Limb (tissue), 2 donors: ENCODE measurements at regions not wholly inside any gene's neighbourhood (a gene's known extent, or its start where the extent isn't known, plus 50 kb on each side); places are given as distances from the start of the nearest gene placed in this dataset.
A peak's percentile ranks its signal among the peaks of the same experiment; 100 is the strongest.

Experiments used
- DNase-seq, 2 donors: peaks; one replicate each; pipeline ENCODE4 v3.0.0-alpha.2; 2016; ENCODE audit errors: extremely low spot score in 2 of 2

DNA sequence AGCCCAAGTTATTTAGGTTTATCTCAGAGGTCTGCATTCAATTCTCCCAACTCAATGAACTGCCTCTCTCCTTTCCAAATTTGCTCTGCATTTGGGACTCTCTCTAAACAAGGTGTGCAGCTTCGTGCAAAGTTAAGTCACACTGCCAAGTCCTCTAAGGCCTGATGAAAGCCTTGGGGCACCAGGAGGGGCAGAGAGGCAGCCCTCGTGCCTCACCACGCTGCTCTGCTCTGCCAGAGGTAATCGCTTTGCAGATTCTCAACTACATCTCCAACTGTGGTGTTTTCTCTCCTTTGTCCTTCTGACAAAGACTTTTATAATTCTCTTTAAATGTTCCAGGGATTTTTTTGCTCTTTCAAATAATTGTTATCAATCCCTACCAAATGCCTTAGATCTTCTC is 283.0 kb downstream of the MEIS1 start:
- no peak for DNase-seq

DNA sequence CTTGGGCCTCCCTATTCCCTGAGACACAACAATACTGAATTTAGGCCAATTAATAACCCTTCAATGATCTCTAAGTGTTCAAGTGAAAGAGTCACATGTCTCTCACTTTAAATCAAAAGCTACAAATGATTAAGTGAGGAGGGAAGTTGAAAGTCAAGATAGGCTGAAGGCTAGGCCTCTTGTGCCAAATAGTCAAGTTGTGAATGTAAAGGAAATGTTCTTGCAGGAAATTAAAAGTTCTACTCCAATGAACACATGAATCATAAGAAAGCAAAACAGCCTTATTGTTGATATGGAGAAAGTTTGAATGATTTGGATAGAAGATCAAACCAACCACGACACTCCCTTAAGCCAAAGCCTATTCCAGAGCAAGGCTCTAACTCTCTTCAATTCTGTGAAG is 286.9 kb downstream of the MEIS1 start:
- no peak for DNase-seq

DNA sequence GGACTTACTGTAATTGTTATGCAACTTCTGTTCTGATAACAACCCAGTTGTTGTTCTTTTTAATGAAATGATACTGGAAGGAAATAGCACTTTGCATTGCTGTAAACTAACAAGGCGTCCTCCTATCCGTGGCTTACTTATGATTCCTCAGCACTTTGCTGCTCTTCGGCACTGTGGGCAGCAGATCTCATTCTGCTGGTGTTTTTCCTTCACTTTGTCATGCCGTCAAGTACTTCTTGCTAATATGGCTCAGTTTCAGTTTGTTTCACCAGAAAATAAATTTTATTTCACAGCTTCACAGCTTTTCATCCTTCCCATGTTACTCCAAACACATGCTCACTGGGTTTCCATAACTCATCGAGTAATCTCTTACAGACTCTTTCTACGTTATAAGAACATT is 289.3 kb downstream of the MEIS1 start:
- no peak for DNase-seq

DNA sequence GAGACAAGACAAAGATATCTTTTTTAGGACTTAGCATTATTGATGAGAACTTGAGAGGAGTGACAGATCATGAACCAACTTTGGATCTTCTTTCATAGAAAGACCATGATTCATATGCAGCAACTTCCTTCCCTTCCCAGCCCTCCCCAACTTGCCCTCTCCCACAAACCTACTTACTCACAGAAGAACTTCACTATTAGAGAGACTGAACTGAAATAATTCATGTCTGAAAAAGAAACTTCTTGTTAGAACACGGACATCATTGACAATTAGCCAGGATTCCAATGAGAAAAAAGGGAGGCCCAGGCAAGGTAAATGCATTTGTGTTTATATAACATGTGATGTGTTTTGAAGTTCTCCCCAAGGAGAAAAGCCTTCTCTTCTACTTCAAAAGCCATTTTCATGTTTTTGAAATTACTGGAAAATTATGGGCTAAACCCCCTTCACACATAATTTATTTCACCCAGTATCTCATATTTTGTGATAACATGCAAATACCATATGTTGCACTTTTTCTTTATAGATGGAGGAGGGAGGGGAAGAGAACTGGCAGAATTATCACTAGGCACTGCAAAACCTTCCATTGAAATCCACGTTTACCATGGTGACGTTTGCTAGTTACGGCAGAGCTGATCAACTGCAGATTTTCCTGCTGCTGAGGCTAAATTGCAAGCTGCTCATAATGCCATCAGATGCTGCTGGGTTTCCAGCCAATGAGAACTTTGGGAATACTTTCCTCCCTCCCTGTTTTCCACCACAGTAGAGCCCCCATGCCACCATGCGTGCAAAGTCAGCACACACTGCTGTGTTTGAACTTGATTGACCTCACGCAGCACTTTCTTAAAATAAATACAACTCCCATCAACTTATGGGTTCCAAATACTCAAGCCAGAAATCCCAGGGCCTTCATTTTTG is 294.7 kb downstream of the MEIS1 start:
- DNase-seq = peak in 1 of 2 donors; percentile 10

DNA sequence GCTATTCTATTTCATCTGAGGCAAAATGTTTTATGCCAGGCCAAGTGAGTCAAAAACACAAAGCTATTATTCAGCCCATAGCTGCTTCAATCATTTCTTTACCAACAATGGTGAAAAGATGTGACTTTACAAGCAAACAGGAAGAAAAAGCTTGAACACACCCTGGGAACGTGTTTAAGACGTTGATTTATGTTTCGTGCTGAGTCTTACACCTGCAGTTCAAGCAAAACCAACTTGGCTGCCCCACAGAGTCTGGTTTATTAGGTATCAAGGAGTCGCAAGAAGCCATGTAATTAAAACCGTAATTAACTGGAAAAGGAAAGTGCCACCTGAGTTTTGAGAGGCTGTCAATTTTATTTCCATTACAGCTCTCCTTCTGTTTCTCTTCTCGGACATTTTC is 295.5 kb downstream of the MEIS1 start:
- no peak for DNase-seq

DNA sequence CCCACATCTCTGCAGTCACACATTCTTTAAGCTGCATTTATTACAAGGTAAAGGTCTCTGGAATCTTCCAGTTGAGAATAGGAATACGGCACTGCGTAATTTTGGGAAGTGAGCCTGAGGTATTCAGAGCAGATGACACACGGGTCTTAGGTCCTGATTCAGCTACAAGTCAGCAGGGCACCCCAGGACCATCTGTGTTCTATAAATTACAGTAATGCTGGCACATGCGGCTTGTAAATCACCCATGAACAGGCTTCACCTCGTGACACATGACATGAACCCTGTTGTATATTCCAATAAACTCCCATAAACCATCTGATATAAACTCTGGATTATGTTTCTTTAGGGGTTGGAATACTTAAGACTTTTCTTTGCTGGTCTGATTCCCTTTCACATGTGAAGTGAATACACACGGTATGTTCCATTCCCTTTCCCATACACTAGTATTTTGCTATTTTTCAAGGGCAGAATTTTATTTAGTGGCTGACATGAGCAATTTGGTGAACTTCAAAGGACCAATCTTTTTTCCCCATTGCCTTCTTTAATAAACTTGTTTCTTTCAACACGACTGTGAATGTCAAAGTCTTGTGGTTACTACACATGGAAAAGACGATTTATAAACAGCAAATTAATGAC is 298.6 kb downstream of the MEIS1 start:
- no peak for DNase-seq

DNA sequence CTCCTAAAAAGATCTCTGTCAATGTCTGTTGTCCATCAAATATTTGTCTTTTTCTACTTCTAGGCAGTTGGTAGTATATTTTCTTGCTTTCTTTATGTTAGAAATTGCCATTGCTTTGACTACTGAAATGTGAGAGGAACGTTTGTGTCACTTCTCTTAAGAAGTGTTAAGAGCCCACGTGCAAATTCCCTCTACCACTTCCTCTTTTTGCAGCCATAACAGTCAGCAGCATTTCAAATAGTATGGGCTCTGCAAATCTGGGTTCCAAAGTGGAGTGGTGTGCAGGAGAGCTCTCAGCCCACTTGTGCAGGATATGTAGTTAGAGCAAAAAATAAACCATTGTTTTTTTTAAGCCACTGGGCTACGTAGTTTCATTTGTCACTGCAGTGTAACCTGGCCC is 314.0 kb downstream of the MEIS1 start:
- no peak for DNase-seq

DNA sequence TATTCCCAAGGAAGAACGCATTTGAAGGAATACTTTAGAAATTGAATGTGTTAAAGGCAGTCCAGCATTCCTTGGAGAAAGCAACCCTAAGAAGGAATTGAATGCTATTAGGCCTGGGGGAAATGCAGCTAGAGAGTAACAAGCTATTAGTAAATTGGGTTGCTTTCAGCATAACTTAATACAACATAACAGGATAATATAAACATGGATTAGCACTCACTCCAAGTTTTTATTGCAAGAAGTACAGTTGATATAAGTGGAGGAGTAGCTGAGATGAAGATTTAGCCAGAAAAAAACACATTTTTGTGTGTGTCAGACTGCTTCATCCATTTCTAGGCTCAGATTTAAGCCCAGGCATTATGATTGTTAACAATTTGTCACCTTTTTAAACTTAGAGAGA is 314.6 kb downstream of the MEIS1 start:
- no peak for DNase-seq

DNA sequence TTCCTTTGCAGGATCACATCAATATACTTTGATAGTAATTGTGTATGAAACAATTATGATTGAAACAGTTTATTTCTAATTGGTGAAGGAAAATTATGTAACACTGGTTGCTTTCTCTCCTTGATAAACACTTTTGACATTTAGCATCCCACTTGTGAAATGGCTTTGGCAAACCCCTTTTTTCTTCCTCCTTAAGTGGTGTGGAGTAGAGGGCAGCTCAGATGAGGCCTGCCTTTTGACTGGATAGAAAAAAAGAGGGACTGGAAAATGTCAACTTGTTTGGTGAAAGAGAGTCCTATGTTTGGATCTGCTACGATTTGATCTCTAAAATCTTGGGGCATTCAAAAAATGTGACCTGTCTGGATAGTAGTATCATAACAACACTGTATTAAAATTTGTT is 318.3 kb downstream of the MEIS1 start:
- DNase-seq = no peak

DNA sequence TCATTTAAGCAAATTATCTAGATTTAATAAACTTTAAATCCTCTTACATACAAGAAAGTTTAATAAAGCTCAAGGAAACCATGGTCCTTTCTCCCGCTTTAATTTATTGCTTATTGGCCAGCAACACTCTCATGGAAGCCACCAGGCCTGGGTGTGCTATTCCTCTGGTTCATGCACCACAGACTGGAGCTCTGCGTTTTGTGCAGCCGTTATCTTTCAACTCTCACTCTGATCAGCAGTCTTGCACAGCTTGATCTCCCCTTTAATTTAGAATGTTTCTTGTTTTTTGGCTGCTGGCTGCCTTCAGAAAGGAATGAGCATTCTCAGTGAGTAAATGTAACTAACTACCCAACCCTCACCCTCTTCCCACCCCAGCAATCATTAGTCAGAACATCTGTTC is 318.7 kb downstream of the MEIS1 start:
- no peak for DNase-seq

DNA sequence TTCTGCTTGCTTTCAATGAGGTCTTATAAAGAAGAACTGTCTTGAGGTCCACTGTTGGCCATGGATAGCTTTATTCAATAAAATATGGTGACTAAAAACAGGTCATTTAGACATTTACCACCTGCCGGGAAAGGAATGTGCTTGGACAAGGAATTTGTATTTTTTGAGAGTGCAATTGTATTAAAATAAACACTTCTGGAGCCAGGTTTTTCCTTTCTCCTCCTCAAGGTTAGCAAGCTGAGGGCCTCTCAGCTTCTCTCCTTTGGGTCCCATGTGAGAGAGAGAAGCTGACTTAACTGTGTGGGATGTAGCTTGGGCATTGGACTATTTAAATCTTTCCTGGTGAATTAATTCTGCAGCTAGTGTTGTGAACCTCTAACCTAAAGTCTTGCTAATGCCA is 321.0 kb downstream of the MEIS1 start:
- DNase-seq = no peak

DNA sequence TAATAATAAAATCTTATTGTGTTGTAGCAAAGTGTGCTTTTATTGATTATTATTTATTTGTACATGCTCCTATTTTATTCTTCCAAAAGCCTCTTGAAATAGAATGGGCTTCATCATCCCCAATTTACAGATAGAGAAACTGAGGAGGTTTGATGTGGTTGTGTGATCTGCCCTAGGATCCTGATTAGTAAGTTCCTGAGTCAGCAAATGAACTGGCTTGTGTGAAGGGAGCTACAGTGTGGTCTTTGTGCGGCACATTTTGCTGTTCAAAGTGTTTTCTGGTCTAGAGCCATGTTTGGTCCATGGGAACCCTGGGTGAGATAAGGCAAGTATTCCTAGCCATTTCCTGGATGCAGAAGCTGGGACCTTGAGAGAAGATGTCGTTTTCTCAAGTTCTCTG is 326.9 kb downstream of the MEIS1 start:
- DNase-seq = no peak

DNA sequence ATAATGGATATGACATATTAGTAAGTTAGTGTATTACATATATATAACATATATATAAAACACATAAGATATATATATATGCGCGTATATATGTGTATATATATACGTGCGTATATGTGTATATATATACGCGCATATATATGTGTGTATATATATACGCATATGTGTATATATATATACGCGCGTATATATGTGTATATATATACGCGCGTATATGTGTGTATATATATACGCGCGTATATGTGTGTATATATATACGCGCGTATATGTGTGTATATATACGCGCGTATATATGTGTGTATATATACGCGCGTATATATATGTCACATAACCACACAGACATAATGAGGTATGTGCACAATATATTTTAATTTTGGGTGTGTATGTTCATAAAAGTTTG is 327.8 kb downstream of the MEIS1 start:
- DNase-seq = no peak

DNA sequence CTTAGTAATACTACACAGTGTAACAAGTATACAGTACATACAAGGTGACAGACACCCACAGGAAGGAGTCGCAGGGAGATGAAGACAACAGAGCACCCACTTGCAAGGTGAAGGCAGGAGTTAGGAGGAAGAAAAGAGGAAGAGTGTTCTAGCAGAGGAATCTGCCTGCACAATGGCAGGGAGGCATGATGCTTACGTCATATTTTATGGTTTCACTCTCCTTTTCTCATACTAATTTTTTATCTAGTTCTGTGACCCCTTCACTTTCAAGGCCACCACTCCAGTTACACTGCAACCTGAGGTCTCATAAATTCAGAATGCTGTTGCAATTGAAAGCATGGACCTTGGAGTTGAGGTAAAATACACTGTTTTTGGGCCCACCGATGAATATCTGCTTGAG is 331.7 kb downstream of the MEIS1 start:
- DNase-seq = no peak

DNA sequence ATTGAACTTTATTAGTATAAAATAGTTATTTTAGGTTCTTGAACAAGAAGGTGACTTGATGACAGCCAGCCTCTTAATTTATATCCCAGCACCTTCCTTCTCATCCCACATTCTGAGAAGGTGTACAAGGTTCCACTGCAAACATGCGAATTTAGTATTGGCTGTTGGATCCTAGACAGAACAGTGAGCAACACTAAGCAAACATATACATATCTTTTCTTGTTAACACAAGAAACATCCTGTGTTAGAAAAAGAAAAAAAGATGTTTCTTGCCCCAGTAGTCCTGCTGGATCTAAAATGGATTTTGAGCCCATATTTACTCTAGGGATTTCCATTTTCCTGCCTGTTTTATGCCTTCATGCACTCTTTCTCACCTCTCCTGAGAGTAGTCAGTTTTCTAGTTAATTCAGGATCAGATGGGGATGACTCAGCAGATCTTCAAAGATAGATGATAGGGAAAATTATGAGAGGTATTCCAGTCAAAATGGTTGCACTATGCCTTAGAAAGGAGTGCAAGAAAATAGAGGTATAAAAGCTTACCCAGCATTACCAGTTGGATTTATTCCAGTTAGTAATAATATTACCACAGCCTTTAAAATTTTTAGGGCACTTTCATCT is 336.5 kb downstream of the MEIS1 start:
- DNase-seq = no peak

DNA sequence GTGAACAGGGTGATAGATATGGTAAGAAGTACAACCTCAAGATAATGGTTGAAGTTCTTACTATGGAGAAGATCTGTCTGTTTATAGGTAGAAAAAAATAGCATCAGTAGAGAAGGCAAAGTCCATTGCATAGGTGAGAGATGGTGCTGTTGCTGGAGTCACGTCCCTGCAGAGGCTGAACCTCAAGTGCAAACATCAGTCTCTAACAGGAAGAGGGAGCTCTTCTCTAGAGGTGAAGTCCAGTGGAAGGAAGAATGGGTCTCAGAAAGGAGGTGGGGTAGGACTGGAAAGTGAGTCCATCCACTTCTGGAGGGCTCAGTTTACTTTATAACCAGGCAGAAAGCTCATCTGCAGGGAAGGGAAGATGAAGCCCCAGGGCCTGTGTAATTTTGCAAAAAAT is 337.7 kb downstream of the MEIS1 start:
- no peak for DNase-seq

DNA sequence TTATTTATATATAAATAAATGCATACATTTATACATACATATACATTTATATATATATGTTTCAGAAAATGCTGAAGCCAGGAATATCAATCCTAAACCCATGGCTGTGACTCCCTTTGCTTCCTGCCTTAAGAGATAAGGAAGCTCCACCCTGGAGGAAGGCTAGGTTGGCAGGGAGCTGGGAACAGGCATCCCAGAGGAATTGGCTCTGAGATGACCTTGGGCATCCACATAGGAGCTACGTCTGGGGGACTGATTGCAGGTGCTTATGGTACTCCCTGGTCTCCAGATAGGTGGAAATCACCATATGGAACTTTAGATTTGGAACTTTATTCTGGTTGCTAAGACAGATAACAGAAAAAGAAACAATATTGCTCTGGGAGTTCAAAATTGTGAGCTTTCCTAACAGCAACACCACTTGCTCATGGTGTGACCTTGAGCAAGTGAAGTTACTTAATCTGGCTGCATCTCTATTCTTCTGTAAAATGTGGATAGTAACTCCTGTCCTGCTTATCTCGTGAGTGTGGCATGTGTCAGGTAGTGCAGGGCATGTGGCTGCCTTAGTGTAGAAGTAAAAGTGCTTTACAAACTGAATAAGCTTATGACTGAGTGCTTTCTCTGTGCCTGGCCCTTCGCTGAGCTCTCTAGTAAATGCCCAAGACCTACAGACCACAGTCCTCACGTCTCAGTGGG is 341.0 kb downstream of the MEIS1 start:
- no peak for DNase-seq

DNA sequence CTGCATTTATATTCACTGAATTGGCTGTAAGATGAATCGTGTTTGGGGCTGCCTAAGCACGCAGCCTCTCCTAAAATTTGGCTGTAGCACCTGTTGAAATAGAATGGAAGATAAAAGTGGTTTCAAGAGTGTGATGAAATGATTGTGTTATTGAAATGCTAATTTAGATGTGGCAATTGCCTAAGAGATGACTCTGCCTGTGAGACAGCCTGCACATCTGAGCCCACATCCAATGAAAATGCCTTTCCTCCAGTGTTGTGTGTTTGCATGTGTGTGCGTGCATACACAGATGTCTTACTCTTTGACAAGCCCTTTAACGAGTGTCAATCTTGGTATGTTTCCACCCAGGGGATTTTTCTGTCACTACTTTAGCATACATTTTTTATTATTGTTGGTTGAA is 346.9 kb downstream of the MEIS1 start:
- no peak for DNase-seq

DNA sequence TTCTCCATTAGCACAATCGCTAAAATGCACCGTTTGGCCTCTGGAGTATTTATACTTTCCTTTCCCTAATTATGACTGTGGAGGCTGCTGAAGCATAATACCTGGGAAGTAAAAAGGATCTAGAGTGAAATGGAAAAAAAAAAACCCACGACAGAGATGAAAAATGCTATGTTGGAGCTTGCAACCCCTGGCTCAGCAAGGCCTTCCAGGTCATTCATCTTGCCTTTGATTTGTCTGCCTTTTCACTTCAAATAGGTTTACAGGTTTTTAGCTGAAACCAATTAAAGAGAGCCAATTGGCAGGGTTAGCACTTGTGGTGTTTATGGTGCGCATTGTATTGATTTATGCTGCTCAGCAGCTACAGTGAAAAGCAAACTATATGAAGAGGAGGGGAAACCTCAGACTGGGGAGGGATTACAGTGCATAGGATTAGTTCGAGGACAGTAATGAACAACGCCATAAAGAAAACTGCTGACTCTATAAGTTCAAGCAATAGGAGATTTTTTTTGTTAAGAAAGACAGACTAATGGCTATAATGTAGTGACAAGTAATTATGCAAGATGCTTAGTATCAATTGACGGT is 347.9 kb downstream of the MEIS1 start:
- no peak for DNase-seq

DNA sequence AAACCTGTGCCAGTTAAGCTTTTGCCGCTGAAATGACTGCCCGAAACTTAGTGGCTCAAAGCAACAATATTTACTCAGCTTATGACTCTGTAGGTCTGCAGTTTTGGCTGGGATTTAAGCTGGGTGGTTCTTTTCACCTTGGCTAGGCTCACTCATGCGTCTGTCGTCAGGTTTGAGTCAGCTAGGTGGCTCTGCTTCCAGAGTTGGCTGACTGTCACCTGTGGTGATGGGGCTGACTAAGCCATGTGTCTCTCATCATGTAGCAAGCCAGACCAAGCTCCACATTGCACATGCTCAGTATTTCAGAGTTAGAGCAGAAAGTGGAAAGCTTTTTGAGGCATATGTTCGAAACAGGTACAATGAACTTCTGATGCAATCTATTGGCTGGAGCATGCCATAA is 354.8 kb downstream of the MEIS1 start:
- no peak for DNase-seq

DNA sequence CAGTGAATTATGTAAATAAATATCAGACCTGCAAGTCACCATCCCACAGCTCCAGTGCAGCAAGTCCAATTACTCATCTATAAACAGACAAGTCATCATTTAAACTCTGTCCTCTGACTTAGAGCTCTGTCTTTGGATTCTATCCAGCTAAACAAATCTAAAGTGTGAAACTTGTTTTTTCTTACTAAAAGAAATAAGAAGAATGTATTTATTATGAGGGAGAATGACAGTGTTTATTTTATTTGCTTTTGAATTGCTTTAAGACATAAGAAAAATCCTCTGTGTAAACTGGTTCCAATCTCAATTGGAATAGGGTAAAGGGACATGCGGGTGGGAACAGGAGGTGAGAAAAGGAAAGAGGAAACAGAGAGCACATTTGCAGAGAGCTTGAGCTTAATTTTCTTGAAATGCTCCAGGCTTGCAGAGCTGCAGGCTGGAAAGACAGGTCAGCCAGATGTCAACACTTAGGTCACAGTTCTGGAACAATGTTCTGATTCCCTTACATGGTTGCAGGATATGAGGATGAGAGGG is 355.8 kb downstream of the MEIS1 start:
- no peak for DNase-seq
